DOHH2 (cell line): ENCODE measurements at regions not wholly inside any gene's neighbourhood (a gene's known extent, or its start where the extent isn't known, plus 50 kb on each side); places are given as distances from the start of the nearest gene placed in this dataset.

ENCODE experiments used
- CTCF ChIP-seq: fragments of 200-600 bp; sonication (generic); IDR thresholded peaks from one replicate; pipeline ENCODE4 v1.5.1; 2014; ENCODE audit warnings: antibody characterized with exemption, mild to moderate bottlenecking, low read depth, low read length; ENCODE audit not compliant: poor library complexity, severe bottlenecking
- EZH2phosphoT487 ChIP-seq: fragments of 200-600 bp; sonication (generic); IDR thresholded peaks from 2 replicates; pipeline ENCODE4 v1.6.1; 2017; ENCODE audit warnings: borderline replicate concordance, mild to moderate bottlenecking, antibody characterized with exemption, low read length, moderate library complexity, mixed read lengths

- TF ChIP-seq EZH2phosphoT487 (no peak), CTCF (no peak)
Observed at GRCh38 chr18:49691177-49691608, 122.1 kb downstream of the ACAA2 start.
